SJSA1 (cell line): ENCODE measurements at regions not wholly inside any gene's neighbourhood (a gene's known extent, or its start where the extent isn't known, plus 50 kb on each side); places are given as distances from the start of the nearest gene placed in this dataset.
A peak's percentile ranks its signal among the peaks of the same experiment; 100 is the strongest.

Experiments
- DNase-seq, 2 experiments: peaks; one replicate each; pipeline ENCODE4 v3.0.0-alpha.2; 2015 to 2020; ENCODE audit warnings: low spot score in 2 of 2, low read depth in 1 of 2
- H3K27ac ChIP-seq: fragments of 250-450 bp; sonication (Bioruptor Pico); 2 replicates; pipeline ENCODE4 v1.5.1; 2020; ENCODE audit warnings: mild to moderate bottlenecking, moderate library complexity
- H3K27me3 ChIP-seq: fragments of 250-450 bp; sonication (Bioruptor Pico); replicated peaks from 2 replicates; pipeline ENCODE4 v1.5.1; 2020; ENCODE audit warnings: mild to moderate bottlenecking, moderate library complexity
- H3K36me3 ChIP-seq: fragments of 250-450 bp; sonication (Bioruptor Pico); 2 replicates; pipeline ENCODE4 v1.5.1; 2020; ENCODE audit warnings: mild to moderate bottlenecking
- H3K4me1 ChIP-seq: fragments of 250-450 bp; sonication (Bioruptor Pico); replicated peaks from 2 replicates; pipeline ENCODE4 v1.6.1; 2021; ENCODE audit warnings: mild to moderate bottlenecking
- H3K4me3 ChIP-seq: fragments of 250-450 bp; sonication (Bioruptor Pico); 2 replicates; pipeline ENCODE4 v1.5.1; 2020; ENCODE audit warnings: mild to moderate bottlenecking
- H3K9me3 ChIP-seq: fragments of 250-450 bp; sonication (Bioruptor Pico); replicated peaks from 2 replicates; pipeline ENCODE4 v1.5.1; 2020; ENCODE audit warnings: mild to moderate bottlenecking

DNA sequence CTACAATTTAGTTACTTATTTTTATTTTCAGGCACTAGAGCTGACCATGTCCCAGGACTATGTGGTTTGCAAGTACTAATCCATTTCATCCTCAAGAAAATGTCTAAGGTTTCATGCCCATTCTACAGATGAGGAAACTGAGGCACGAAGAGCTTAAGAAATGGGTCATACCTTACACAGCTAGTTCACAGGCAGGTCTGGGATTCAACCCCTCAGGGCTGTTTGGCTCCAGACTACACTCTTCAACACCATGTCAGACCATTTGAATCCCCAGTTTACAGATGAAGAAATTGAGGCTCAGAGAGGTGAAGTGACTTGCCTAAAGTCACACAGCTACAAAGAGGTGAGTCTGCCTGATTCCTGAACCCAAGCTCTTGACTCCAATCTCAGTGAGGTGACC is 144.1 kb downstream of the MIAT start:
- no peaks in the 10 kb centered on the region for H3K36me3 ChIP-seq
- no peak overlapping the region for H3K4me3 ChIP-seq
- peaks cover 62% of the 10 kb centered on the region for H3K4me1 ChIP-seq
- peak overlapping the region; percentile 93 for H3K27ac ChIP-seq
- no peaks in the 10 kb centered on the region for H3K27me3 ChIP-seq
- no peak for DNase-seq
- H3K9me3 ChIP-seq, result no peaks in the 10 kb centered on the region

DNA sequence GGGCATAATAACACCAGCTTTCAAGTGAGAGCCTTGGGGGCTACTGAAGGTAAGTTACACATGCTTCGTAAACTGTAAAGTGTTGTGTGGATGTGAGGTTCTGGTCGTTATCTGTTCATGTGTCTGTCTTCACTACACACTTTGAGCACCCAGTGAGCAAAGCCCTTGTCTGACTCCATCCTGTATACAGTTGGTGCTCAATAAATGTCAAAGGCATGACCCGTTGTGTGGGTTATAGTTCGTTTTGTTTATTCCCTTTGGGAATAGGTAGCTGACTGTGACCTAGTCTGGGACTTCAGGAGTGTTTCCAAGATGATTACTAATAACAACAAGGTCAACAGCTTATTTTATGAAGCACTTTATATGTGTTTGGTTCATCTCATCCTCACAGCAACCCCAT is 146.9 kb downstream of the MIAT start:
- no peaks in the 10 kb centered on the region for H3K36me3 ChIP-seq
- H3K27ac ChIP-seq, result peak overlapping the region; percentile 47
- no peaks in the 10 kb centered on the region for H3K27me3 ChIP-seq
- peaks cover 61% of the 10 kb centered on the region for H3K4me1 ChIP-seq
- DNase-seq, result no peak
- no peaks in the 10 kb centered on the region for H3K9me3 ChIP-seq
- no peak overlapping the region for H3K4me3 ChIP-seq

GRCh38 chr22:26804911-26805539 is 147.6 kb downstream of the MIAT start:
- peak overlapping the region; percentile 47 for H3K27ac ChIP-seq
- no peaks in the 10 kb centered on the region for H3K9me3 ChIP-seq
- H3K4me3 ChIP-seq, result no peak overlapping the region
- H3K4me1 ChIP-seq, result peaks cover 54% of the 10 kb centered on the region
- DNase-seq, result peak; percentile 67 to 82
- no peaks in the 10 kb centered on the region for H3K27me3 ChIP-seq
- no peaks in the 10 kb centered on the region for H3K36me3 ChIP-seq

DNA sequence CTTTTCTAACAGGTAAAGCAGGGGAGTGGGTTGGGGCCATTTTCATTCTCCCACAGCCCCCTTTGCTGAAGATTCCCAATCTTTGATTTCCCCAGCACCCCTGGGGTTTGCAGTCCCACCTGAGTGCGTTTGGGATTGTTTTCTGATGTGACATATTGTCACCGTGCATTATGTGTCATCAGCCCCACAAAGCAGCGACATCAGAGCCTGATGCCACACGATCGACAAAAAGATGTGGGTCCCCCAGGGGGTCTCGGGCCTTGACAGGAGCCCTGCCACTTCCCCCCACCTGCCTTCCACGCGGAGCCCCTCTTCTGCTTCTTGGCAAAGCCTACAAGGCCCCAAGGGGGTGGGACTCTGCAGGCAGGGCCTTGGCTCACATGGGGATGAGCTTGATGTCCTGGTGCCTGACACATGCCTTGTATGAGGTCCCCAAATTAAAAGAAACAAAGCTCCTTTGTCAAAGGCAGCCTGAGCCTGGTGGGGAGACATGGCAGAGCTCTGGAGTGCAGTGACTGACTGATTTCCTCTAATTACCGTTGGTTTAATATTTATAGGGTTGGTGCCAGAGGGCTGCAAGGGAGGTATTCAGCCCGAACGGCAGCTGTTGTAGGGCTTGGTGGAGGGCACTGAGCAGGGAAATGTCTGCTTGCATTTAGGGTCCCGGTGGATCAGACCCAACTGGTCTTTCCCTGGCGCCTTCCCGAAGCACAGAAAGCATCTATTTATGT is 149.2 kb downstream of the MIAT start:
- H3K4me1 ChIP-seq, result peaks cover 51% of the 10 kb centered on the region
- no peaks in the 10 kb centered on the region for H3K9me3 ChIP-seq
- H3K4me3 ChIP-seq, result no peak overlapping the region
- H3K27me3 ChIP-seq, result no peaks in the 10 kb centered on the region
- H3K36me3 ChIP-seq, result no peaks in the 10 kb centered on the region
- no peak overlapping the region for H3K27ac ChIP-seq
- no peak for DNase-seq

- Histone ChIP-seq H3K36me3 (no peaks in the 10 kb centered on the region), H3K27me3 (no peaks in the 10 kb centered on the region), H3K4me3 (no peak overlapping the region), H3K4me1 (peaks cover 12% of the 10 kb centered on the region), H3K9me3 (no peaks in the 10 kb centered on the region), H3K27ac (no peak overlapping the region)
- DNase-seq, result no peak
Observed at GRCh38 chr22:26811647-26811992, 154.2 kb downstream of the MIAT start.

DNA sequence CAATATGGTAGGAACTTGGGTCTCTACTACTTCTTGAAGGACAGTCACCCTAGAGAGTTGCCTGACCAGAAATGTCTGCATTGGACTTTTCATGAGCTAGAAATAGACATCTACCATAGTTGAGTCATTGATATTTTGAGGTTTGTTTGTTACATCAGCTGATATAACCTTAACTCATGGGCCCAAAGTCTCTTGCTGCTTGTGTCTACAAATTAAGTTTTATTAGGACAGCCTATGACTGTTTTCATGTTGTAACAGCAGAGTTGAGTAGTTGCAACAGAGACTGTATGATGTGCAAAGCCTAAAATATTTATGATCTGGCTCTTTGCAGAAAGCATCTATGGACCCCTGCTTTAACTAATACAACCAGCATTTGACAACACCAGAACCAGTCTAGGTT is 155.3 kb downstream of the MIAT start:
- Histone ChIP-seq H3K9me3 (0 out of 2 replicates have a peak, but pooled peaks cover under 1% of the 10 kb centered on the region), H3K27ac (no peak overlapping the region), H3K36me3 (no peaks in the 10 kb centered on the region), H3K4me1 (peaks cover 12% of the 10 kb centered on the region), H3K27me3 (no peaks in the 10 kb centered on the region), H3K4me3 (no peak overlapping the region)
- DNase-seq, result no peak

- Histone ChIP-seq H3K4me1 (no peaks in the 10 kb centered on the region), H3K36me3 (no peaks in the 10 kb centered on the region), H3K9me3 (0 out of 2 replicates have a peak, but pooled peaks cover 7% of the 10 kb centered on the region), H3K4me3 (no peak overlapping the region), H3K27ac (no peak overlapping the region), H3K27me3 (no peaks in the 10 kb centered on the region)
- no peak for DNase-seq
Observed at GRCh38 chr22:26816726-26817125, 159.3 kb downstream of the MIAT start.

DNA sequence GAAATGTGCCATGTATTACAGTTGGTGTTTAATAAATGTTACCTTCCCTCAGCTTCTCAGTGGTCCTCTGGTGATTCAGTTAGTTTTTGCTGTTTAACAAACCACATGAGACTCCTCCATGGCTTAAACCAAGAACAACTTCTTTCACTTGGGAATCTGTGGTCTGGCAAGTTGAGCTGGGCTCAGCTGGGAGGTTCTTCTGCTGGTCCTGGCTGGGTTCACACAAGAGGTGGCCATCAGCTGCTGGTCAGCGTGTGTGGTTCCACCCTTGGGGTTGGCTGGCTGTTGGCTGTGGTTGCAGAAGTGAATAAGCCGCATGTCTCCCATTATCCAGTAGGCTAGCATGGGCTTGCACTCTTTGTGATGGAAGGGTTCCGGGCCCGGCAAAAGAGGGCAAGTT is 160.5 kb downstream of the MIAT start:
- no peaks in the 10 kb centered on the region for H3K27me3 ChIP-seq
- no peaks in the 10 kb centered on the region for H3K36me3 ChIP-seq
- H3K4me1 ChIP-seq, result no peaks in the 10 kb centered on the region
- no peak overlapping the region for H3K27ac ChIP-seq
- 0 out of 2 replicates have a peak, but pooled peaks cover 7% of the 10 kb centered on the region for H3K9me3 ChIP-seq
- no peak overlapping the region for H3K4me3 ChIP-seq
- no peak for DNase-seq

- H3K27ac ChIP-seq, result no peak overlapping the region
- no peak for DNase-seq
- H3K9me3 ChIP-seq, result peaks cover 7% of the 10 kb centered on the region; the same call in 1 of the 2 replicates
- no peak overlapping the region for H3K4me3 ChIP-seq
- H3K4me1 ChIP-seq, result no peaks in the 10 kb centered on the region
- no peaks in the 10 kb centered on the region for H3K36me3 ChIP-seq
- H3K27me3 ChIP-seq, result no peaks in the 10 kb centered on the region
Observed at GRCh38 chr22:26821854-26822253, 164.5 kb downstream of the MIAT start.

- no peaks in the 10 kb centered on the region for H3K4me1 ChIP-seq
- no peak overlapping the region for H3K27ac ChIP-seq
- no peaks in the 10 kb centered on the region for H3K27me3 ChIP-seq
- H3K4me3 ChIP-seq, result no peak overlapping the region
- no peak for DNase-seq
- H3K36me3 ChIP-seq, result no peaks in the 10 kb centered on the region
- peaks cover 7% of the 10 kb centered on the region; the same call in 1 of the 2 replicates for H3K9me3 ChIP-seq
Observed at GRCh38 chr22:26822313-26822712, 164.9 kb downstream of the MIAT start.

- Histone ChIP-seq H3K27me3 (no peaks in the 10 kb centered on the region), H3K9me3 (no peaks in the 10 kb centered on the region; the same call in 1 of the 2 replicates), H3K4me3 (no peak overlapping the region), H3K36me3 (no peaks in the 10 kb centered on the region), H3K27ac (no peak overlapping the region), H3K4me1 (no peaks in the 10 kb centered on the region)
- DNase-seq, result no peak
Observed at GRCh38 chr22:26823966-26824365, 166.6 kb downstream of the MIAT start.

DNA sequence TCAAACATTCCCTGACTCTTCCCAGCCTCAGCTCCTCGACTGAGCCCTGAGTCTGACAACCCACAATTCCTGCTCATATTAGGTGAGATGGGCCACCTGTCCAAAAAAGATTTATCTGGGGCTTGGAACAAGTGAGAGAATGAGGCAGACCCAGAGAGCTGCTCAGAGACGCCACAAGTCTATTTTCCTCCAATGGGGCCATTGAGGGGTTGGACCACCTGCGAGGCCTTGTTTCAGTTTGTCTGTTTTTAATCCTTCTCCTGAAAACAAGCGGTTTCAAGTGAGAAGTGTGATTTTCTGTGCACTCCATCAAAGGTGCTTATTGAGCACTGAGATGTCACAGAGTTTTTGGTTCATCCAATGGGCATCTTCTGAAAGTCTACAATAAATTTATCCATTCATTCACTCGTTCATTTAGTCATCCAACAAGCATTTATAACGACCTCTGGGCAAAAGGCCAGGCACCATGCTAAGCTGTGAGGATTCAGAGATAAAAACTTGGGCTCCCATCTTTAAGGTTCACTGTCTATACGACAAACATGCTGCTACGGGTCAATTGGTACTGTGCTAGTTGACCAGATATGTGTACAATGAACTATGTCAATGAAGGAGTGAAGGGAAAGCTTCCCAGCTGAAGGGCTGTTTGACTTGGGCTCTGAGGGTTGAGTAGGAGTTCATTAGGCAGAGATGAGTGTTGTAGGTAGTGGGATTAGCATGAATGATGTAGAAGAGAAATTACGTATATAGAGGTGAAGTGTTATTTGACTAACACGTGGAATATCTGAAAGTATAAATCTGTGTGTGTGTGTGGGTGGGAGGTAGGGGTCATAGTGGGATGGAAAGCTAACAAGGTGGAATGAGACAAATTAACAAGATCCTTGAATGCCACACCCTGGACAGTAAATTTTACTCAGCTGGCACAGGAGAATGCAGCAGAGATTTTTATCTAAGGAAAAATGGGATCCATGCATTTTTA is 168.9 kb downstream of the MIAT start:
- Histone ChIP-seq H3K9me3 (no peaks in the 10 kb centered on the region; the same call in 1 of the 2 replicates), H3K4me3 (no peak overlapping the region), H3K36me3 (no peaks in the 10 kb centered on the region), H3K27ac (no peak overlapping the region), H3K27me3 (no peaks in the 10 kb centered on the region), H3K4me1 (no peaks in the 10 kb centered on the region)
- no peak for DNase-seq

GRCh38 chr22:26827611-26828010 is 170.2 kb downstream of the MIAT start:
- Histone ChIP-seq H3K27ac (no peak overlapping the region), H3K27me3 (no peaks in the 10 kb centered on the region), H3K4me3 (no peak overlapping the region), H3K36me3 (no peaks in the 10 kb centered on the region), H3K4me1 (no peaks in the 10 kb centered on the region), H3K9me3 (no peaks in the 10 kb centered on the region; the same call in 1 of the 2 replicates)
- DNase-seq, result no peak

DNA sequence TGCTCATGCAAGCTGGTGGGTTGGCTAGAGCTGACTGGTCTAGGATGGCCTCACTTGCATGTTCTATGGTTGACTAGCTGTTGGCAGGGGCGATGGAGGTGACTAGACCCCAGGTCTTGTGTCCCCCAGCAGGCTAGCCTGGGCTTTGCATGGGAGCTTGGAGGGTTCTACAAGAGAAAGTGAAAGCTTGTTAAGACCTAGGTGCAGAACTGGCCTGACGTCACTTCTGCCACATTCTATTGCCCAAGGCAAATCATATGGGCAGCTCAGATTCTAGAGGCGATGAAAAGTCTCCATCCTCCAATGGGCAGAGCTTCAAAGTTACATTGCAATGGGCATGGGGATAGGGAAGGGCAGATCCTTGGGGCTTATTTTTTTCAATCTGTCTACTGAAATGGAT is 170.9 kb downstream of the MIAT start:
- Histone ChIP-seq H3K9me3 (no peaks in the 10 kb centered on the region; the same call in 1 of the 2 replicates), H3K4me3 (no peak overlapping the region), H3K27ac (no peak overlapping the region), H3K27me3 (no peaks in the 10 kb centered on the region), H3K36me3 (no peaks in the 10 kb centered on the region), H3K4me1 (no peaks in the 10 kb centered on the region)
- DNase-seq, result no peak
